Hepatocyte (in vitro differentiated cells): ENCODE measurements at regions not wholly inside any gene's neighbourhood (a gene's known extent, or its start where the extent isn't known, plus 50 kb on each side); places are given as distances from the start of the nearest gene placed in this dataset.
"Not testable (repeated sequence)": the region's sequence is repeated elsewhere in the genome, so short reads cannot be mapped to it uniquely, and the experiment has no call there.

Source experiments
- DNase-seq: peaks from one replicate; pipeline ENCODE4 v3.0.0-alpha.2; 2016; ENCODE audit warnings: low spot score
- H2AFZ ChIP-seq: fragments of 200-600 bp; sonication (generic); 2 replicates; pipeline ENCODE4 v1.6.0; 2016; ENCODE audit warnings: antibody characterized with exemption, mild to moderate bottlenecking
- H3K27ac ChIP-seq: fragments of 200-600 bp; sonication (generic); 2 replicates; pipeline ENCODE4 v1.5.1; 2016; ENCODE audit warnings: mild to moderate bottlenecking
- H3K27me3 ChIP-seq: fragments of 200-600 bp; sonication (generic); 2 replicates; pipeline ENCODE4 v1.6.1; 2016
- H3K36me3 ChIP-seq: fragments of 200-600 bp; sonication (generic); replicated peaks from 2 replicates; pipeline ENCODE4 v1.5.1; 2016; ENCODE audit warnings: low read depth; ENCODE audit not compliant: insufficient read depth
- H3K4me1 ChIP-seq: fragments of 200-600 bp; sonication (generic); 2 replicates; pipeline ENCODE4 v1.5.1; 2016; ENCODE audit warnings: mild to moderate bottlenecking, moderate library complexity; ENCODE audit not compliant: insufficient read depth
- H3K4me2 ChIP-seq: fragments of 200-600 bp; sonication (generic); 2 replicates; pipeline ENCODE4 v1.6.0; 2016
- H3K4me3 ChIP-seq: fragments of 200-600 bp; sonication (generic); 2 replicates; pipeline ENCODE4 v1.5.1; 2016; ENCODE audit warnings: mild to moderate bottlenecking
- H3K79me2 ChIP-seq: fragments of 200-600 bp; sonication (generic); 2 replicates; pipeline ENCODE4 v1.6.0; 2017; ENCODE audit warnings: mild to moderate bottlenecking
- H3K9me2 ChIP-seq: fragments of 200-600 bp; sonication (generic); replicated peaks from 2 replicates; pipeline ENCODE4 v1.6.0; 2017; ENCODE audit warnings: mild to moderate bottlenecking; ENCODE audit not compliant: insufficient read depth
- H3K9me3 ChIP-seq: fragments of 200-600 bp; sonication (generic); 2 replicates; pipeline ENCODE4 v1.5.1; 2016; ENCODE audit warnings: low read depth, mild to moderate bottlenecking
- H4K20me1 ChIP-seq: fragments of 200-600 bp; sonication (generic); 2 replicates; pipeline ENCODE4 v1.6.0; 2016; ENCODE audit warnings: mild to moderate bottlenecking; ENCODE audit not compliant: insufficient read depth, poor library complexity, severe bottlenecking
- CTCF ChIP-seq: fragments of 200-600 bp; sonication (generic); IDR thresholded peaks from 2 replicates; pipeline ENCODE4 v1.5.1; 2016; ENCODE audit warnings: antibody characterized with exemption, mild to moderate bottlenecking; ENCODE audit not compliant: poor library complexity
- EZH2 ChIP-seq: fragments of 200-600 bp; sonication (generic); IDR thresholded peaks from 2 replicates; pipeline ENCODE4 v1.6.1; 2016; ENCODE audit warnings: antibody characterized with exemption, mild to moderate bottlenecking, borderline replicate concordance
- EZH2phosphoT487 ChIP-seq: fragments of 200-600 bp; sonication (generic); IDR thresholded peaks from one replicate; pipeline ENCODE4 v1.6.1; 2018; ENCODE audit warnings: antibody characterized with exemption, mild to moderate bottlenecking, low read depth, moderate library complexity; ENCODE audit not compliant: unreplicated experiment, severe bottlenecking
- WGBS: methylation state at CpG from one replicate; pipeline ENCODE4 v1.1.6; 2016; ENCODE audit warnings: low lambda C conversion rate; ENCODE audit errors: missing lambda C conversion rate; 5-methylcytosine and 5-hydroxymethylcytosine counted together

GRCh38 chr4:126513596-126513995 lies 1119.2 kb upstream of the INTU start:
- Histone ChIP-seq H3K27ac (no peak overlapping the region), H3K4me2 (no peak overlapping the region), H3K36me3 (no peaks in the 10 kb centered on the region), H3K9me2 (no peaks in the 10 kb centered on the region), H3K4me3 (no peak overlapping the region), H4K20me1 (no peaks in the 10 kb centered on the region), H2AFZ (no peak overlapping the region), H3K79me2 (no peaks in the 10 kb centered on the region), H3K4me1 (no peaks in the 10 kb centered on the region), H3K9me3 (no peaks in the 10 kb centered on the region), H3K27me3 (no peaks in the 10 kb centered on the region)
- DNase-seq = no peak
- TF ChIP-seq EZH2 = no peak
- no peak for TF ChIP-seq EZH2phosphoT487
- TF ChIP-seq CTCF = no peak

DNA sequence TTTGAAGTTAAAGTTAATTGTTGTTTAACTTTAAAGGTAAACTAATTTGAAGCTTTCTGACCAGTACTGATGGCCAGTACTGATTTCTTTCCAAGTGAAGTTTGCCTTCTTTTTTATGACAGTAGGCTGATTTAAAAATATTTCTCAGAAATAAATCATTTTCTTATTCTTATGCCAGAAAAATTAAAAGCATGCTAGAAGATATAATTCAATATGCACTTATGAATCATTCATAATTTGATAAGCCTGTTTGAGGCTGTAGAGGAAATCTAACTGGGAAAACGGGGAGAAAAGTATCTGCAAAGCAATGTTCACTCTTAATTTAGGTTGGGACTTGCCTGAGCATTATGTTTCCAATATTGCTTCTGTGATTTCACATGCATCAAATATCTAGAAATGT lies 1112.0 kb upstream of the INTU start:
- H3K4me3 ChIP-seq = no peak overlapping the region
- no peaks in the 10 kb centered on the region for H4K20me1 ChIP-seq
- TF ChIP-seq CTCF = no peak
- no peak for TF ChIP-seq EZH2phosphoT487
- TF ChIP-seq EZH2 = no peak
- no peak overlapping the region for H2AFZ ChIP-seq
- H3K4me2 ChIP-seq = no peak overlapping the region
- H3K79me2 ChIP-seq = no peaks in the 10 kb centered on the region
- no peaks in the 10 kb centered on the region for H3K4me1 ChIP-seq
- DNase-seq = no peak
- no peaks in the 10 kb centered on the region for H3K9me3 ChIP-seq
- H3K27ac ChIP-seq = no peak overlapping the region
- H3K9me2 ChIP-seq = no peaks in the 10 kb centered on the region
- no peaks in the 10 kb centered on the region for H3K36me3 ChIP-seq
- 85% methylated on average over 1 of the region's 1 CpG for WGBS
- H3K27me3 ChIP-seq = no peaks in the 10 kb centered on the region

DNA sequence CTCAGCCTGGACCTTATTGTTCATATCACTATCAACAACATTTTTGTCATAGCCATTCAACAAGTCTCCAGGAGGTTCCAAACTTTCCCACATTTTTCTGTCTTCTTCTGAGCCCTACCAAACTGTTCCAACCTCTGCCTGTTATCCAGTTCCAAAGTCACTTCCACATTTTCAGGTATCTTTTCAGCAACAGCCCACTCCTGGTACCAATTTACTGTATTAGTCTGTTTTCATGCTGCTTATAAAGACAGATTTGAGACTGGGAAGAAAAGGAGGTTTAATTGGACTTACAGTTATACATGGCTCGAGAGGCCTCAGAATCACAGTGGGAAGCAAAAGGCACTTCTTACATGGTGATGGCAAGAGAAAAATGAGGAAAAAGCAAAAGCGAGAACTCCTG lies 1107.4 kb upstream of the INTU start:
- H3K36me3 ChIP-seq, H3K4me3 ChIP-seq, H3K27ac ChIP-seq, H3K4me2 ChIP-seq, H3K79me2 ChIP-seq, H3K27me3 ChIP-seq, H4K20me1 ChIP-seq, DNase-seq, H3K9me3 ChIP-seq, H3K4me1 ChIP-seq, H3K9me2 ChIP-seq, H2AFZ ChIP-seq: not testable (repeated sequence)
- WGBS = 88% methylated on average over 2 of the region's 2 CpGs

DNA sequence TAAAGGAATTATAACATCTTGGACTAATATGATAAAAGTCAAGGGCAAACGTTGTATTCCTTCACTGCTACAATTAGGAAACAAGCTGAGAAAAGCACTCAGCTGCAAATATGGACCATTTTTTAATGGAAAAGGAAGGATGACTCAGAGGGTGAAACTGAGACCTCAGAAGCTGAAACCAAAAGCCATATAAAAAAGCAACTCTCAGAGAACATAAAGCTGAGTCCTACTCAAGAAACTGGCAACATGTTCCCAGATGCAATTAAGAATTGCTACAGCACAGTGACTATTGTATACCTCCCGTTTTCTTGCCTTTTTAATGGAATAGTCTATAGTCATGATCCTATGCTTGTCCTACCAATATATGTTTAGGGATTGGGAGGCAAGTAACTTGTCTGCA lies 1106.4 kb upstream of the INTU start:
- Histone ChIP-seq H3K4me2 (no peak overlapping the region), H3K9me2 (no peaks in the 10 kb centered on the region), H3K4me1 (no peaks in the 10 kb centered on the region), H3K9me3 (no peaks in the 10 kb centered on the region), H2AFZ (no peak overlapping the region), H3K27me3 (no peaks in the 10 kb centered on the region), H3K4me3 (no peak overlapping the region), H3K27ac (no peak overlapping the region), H3K36me3 (no peaks in the 10 kb centered on the region), H3K79me2 (no peaks in the 10 kb centered on the region), H4K20me1 (no peaks in the 10 kb centered on the region)
- TF ChIP-seq CTCF (no peak), EZH2 (no peak), EZH2phosphoT487 (no peak)
- DNase-seq = no peak
- WGBS = 67% methylated on average over 2 of the region's 2 CpGs
